ENCODE measurements at regions not wholly inside any gene's neighbourhood (a gene's known extent, or its start where the extent isn't known, plus 50 kb on each side); places are given as distances from the start of the nearest gene placed in this dataset.

DNA sequence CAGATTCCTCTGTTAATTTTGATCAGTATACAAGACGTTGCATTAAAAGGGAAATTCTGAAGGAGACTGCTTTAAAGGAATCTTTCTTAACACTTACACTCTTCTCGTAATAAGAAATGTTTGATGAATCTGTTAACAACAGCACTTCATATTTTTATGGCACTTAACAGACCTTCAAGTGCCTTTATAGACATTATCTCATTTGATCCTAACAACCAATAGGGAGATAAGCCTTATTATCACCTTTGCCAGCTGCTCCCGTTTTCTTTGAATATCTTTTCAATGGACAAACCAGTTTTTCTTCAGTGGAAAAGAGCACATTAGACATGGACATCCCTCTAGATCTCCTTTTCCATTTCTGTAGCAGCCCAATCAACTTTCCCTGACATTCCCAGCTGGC, 653.0 kb upstream of the FAM98A start:
- 2% methylated on average over 3 of the region's 3 CpGs for WGBS (ENCODE audit: low lambda C conversion rate)
- no peaks in the 10 kb centered on the region for H3K9me2 ChIP-seq
- ChIA-PET CTCF (no interaction called here), POLR2A (no interaction called here)
- H3K4me3 ChIP-seq (ENCODE audit: low read depth in 2 of 2, low read length in 1 of 2): no peak overlapping the region
- no peak overlapping the region for H3K4me2 ChIP-seq
- H3K79me2 ChIP-seq (ENCODE audit: insufficient read depth): no peaks in the 10 kb centered on the region
- no peaks in the 10 kb centered on the region for H3K27me3 ChIP-seq (ENCODE audit: insufficient read depth)
- no peaks in the 10 kb centered on the region for H3F3A ChIP-seq (replicated peaks; ENCODE audit: insufficient read depth)
- no peak overlapping the region for H3K9ac ChIP-seq
- no peaks in the 10 kb centered on the region for H3K9me3 ChIP-seq
- no peak overlapping the region for H3K27ac ChIP-seq (ENCODE audit: low read depth in 2 of 2, low read length in 1 of 2)
- no peaks in the 10 kb centered on the region for H4K20me1 ChIP-seq (ENCODE audit: insufficient read depth)
- TF ChIP-seq EZH2phosphoT487 (IDR thresholded peaks at IDR 0.05; ENCODE audit: borderline replicate concordance, low read depth): no peak
- no peak for TF ChIP-seq RFX5 (IDR thresholded peaks at IDR 0.05; ENCODE audit: low read length)
- no peak for TF ChIP-seq RXRA (IDR thresholded peaks at IDR 0.05; ENCODE audit: borderline replicate concordance, low read depth)
- H2AFZ ChIP-seq (ENCODE audit: low read depth): no peak overlapping the region
- H3K4me1 ChIP-seq (ENCODE audit: control insufficient read depth in 1 of 2, insufficient read depth in 2 of 2, low read depth in 1 of 2, low read length in 1 of 2): no peaks in the 10 kb centered on the region
- H3K36me3 ChIP-seq (replicated peaks in 1 of 2; ENCODE audit: control insufficient read depth in 1 of 2, insufficient read depth in 2 of 2, low read length in 1 of 2): no peaks in the 10 kb centered on the region
- no peak for DNase-seq

GRCh38 chr2:34251578-34251977, 652.5 kb upstream of the FAM98A start:
- no peak for TF ChIP-seq CHD2 (IDR thresholded peaks at IDR 0.05; ENCODE audit: low read length, partially characterized antibody)
- TF ChIP-seq, protein P1, sequence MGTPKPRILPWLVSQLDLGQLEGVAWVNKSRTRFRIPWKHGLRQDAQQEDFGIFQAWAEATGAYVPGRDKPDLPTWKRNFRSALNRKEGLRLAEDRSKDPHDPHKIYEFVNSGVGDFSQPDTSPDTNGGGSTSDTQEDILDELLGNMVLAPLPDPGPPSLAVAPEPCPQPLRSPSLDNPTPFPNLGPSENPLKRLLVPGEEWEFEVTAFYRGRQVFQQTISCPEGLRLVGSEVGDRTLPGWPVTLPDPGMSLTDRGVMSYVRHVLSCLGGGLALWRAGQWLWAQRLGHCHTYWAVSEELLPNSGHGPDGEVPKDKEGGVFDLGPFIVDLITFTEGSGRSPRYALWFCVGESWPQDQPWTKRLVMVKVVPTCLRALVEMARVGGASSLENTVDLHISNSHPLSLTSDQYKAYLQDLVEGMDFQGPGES (IDR thresholded peaks at IDR 0.05; ENCODE audit: low read depth, low read length): no peak
- TF ChIP-seq RFX5 (IDR thresholded peaks at IDR 0.05; ENCODE audit: low read length): no peak
- TF ChIP-seq MXI1 (IDR thresholded peaks at IDR 0.05; ENCODE audit: low read depth, low read length): no peak
- Histone ChIP-seq H3K79me2 (ENCODE audit: insufficient read depth) (no peaks in the 10 kb centered on the region), H3K9ac (no peak overlapping the region), H3K27ac (ENCODE audit: low read depth in 2 of 2, low read length in 1 of 2) (no peak overlapping the region), H3K4me3 (ENCODE audit: low read depth in 2 of 2, low read length in 1 of 2) (no peak overlapping the region), H3K9me3 (no peaks in the 10 kb centered on the region), H2AFZ (ENCODE audit: low read depth) (no peak overlapping the region), H3K27me3 (ENCODE audit: insufficient read depth) (no peaks in the 10 kb centered on the region), H4K20me1 (ENCODE audit: insufficient read depth) (no peaks in the 10 kb centered on the region), H3K9me2 (no peaks in the 10 kb centered on the region), H3K36me3 (replicated peaks in 1 of 2; ENCODE audit: control insufficient read depth in 1 of 2, insufficient read depth in 2 of 2, low read length in 1 of 2) (no peaks in the 10 kb centered on the region), H3K4me2 (no peak overlapping the region), H3K4me1 (ENCODE audit: control insufficient read depth in 1 of 2, insufficient read depth in 2 of 2, low read depth in 1 of 2, low read length in 1 of 2) (no peaks in the 10 kb centered on the region), H3F3A (replicated peaks; ENCODE audit: insufficient read depth) (no peaks in the 10 kb centered on the region)
- POLR2A ChIA-PET: no interaction called here
- DNase-seq: no peak
- CTCF ChIA-PET: no interaction called here

DNA sequence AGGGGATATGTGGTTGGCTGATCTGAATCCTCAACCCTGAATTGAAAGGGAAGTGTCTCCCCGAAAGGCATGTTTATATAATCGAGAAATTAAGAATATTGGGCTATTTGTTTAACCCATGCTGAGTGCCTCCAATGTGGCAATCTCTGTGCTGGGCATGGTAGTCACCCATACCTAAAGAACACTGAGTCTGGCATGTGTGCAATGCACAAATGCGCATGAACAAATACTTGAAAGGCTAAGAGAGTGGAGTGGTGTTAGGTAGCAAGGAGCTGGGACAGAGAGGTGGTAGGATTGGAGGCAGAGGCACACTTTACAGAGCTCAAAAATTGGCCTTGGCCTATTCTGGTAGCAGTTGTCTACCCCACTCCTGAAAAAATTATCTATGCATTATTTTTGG, 645.1 kb upstream of the FAM98A start:
- no peaks in the 10 kb centered on the region for H4K20me1 ChIP-seq (ENCODE audit: insufficient read depth)
- H3K4me1 ChIP-seq (ENCODE audit: control insufficient read depth in 1 of 2, insufficient read depth in 2 of 2, low read depth in 1 of 2, low read length in 1 of 2): no peaks in the 10 kb centered on the region
- H2AFZ ChIP-seq (ENCODE audit: low read depth): no peak overlapping the region
- WGBS (ENCODE audit: low lambda C conversion rate): 17% methylated on average over 3 of the region's 3 CpGs
- no peaks in the 10 kb centered on the region for H3K9me3 ChIP-seq
- ChIA-PET CTCF (no interaction called here), POLR2A (no interaction called here)
- DNase-seq: no peak
- H3K79me2 ChIP-seq (ENCODE audit: insufficient read depth): no peaks in the 10 kb centered on the region
- no peaks in the 10 kb centered on the region for H3K9me2 ChIP-seq
- no peaks in the 10 kb centered on the region for H3K27me3 ChIP-seq (ENCODE audit: insufficient read depth)
- H3F3A ChIP-seq (replicated peaks; ENCODE audit: insufficient read depth): no peaks in the 10 kb centered on the region
- no peaks in the 10 kb centered on the region for H3K36me3 ChIP-seq (replicated peaks in 1 of 2; ENCODE audit: control insufficient read depth in 1 of 2, insufficient read depth in 2 of 2, low read length in 1 of 2)
- H3K27ac ChIP-seq (ENCODE audit: low read depth in 2 of 2, low read length in 1 of 2): no peak overlapping the region
- H3K9ac ChIP-seq: no peak overlapping the region
- H3K4me2 ChIP-seq: no peak overlapping the region
- H3K4me3 ChIP-seq (ENCODE audit: low read depth in 2 of 2, low read length in 1 of 2): no peak overlapping the region
- TF ChIP-seq POLR2AphosphoS5 (IDR thresholded peaks at IDR 0.05; ENCODE audit: low read depth, low read length) (no peak), GATA2 (CRISPR knock-in tag; IDR thresholded peaks at IDR 0.05) (no peak), ZBTB33 (IDR thresholded peaks at IDR 0.05; ENCODE audit: borderline replicate concordance, low read depth) (no peak), NFIC (IDR thresholded peaks at IDR 0.05; ENCODE audit: borderline replicate concordance) (no peak), FOXJ3 (CRISPR knock-in tag; IDR thresholded peaks at IDR 0.05) (no peak)
- TF ChIP-seq, protein P2, sequence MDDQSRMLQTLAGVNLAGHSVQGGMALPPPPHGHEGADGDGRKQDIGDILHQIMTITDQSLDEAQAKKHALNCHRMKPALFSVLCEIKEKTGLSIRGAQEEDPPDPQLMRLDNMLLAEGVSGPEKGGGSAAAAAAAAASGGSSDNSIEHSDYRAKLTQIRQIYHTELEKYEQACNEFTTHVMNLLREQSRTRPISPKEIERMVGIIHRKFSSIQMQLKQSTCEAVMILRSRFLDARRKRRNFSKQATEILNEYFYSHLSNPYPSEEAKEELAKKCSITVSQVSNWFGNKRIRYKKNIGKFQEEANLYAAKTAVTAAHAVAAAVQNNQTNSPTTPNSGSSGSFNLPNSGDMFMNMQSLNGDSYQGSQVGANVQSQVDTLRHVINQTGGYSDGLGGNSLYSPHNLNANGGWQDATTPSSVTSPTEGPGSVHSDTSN (IDR thresholded peaks at IDR 0.05): no peak
- TF ChIP-seq, protein P3, sequence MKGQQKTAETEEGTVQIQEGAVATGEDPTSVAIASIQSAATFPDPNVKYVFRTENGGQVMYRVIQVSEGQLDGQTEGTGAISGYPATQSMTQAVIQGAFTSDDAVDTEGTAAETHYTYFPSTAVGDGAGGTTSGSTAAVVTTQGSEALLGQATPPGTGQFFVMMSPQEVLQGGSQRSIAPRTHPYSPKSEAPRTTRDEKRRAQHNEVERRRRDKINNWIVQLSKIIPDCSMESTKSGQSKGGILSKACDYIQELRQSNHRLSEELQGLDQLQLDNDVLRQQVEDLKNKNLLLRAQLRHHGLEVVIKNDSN (IDR thresholded peaks at IDR 0.05; ENCODE audit: borderline replicate concordance, low read depth): no peak
- TF ChIP-seq, protein P4, sequence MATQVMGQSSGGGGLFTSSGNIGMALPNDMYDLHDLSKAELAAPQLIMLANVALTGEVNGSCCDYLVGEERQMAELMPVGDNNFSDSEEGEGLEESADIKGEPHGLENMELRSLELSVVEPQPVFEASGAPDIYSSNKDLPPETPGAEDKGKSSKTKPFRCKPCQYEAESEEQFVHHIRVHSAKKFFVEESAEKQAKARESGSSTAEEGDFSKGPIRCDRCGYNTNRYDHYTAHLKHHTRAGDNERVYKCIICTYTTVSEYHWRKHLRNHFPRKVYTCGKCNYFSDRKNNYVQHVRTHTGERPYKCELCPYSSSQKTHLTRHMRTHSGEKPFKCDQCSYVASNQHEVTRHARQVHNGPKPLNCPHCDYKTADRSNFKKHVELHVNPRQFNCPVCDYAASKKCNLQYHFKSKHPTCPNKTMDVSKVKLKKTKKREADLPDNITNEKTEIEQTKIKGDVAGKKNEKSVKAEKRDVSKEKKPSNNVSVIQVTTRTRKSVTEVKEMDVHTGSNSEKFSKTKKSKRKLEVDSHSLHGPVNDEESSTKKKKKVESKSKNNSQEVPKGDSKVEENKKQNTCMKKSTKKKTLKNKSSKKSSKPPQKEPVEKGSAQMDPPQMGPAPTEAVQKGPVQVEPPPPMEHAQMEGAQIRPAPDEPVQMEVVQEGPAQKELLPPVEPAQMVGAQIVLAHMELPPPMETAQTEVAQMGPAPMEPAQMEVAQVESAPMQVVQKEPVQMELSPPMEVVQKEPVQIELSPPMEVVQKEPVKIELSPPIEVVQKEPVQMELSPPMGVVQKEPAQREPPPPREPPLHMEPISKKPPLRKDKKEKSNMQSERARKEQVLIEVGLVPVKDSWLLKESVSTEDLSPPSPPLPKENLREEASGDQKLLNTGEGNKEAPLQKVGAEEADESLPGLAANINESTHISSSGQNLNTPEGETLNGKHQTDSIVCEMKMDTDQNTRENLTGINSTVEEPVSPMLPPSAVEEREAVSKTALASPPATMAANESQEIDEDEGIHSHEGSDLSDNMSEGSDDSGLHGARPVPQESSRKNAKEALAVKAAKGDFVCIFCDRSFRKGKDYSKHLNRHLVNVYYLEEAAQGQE (IDR thresholded peaks at IDR 0.05; ENCODE audit: low read depth, low read length): no peak

Data from SK-N-SH (cell line).